Cardiac fibroblast (primary cell): ENCODE measurements at regions not wholly inside any gene's neighbourhood (a gene's known extent, or its start where the extent isn't known, plus 50 kb on each side); places are given as distances from the start of the nearest gene placed in this dataset.
A peak's percentile ranks its signal among the peaks of the same experiment; 100 is the strongest.

Experiments
- DNase-seq, 2 donors: peaks; one replicate each; pipeline versions ENCODE4 v3.0.0 to v3.0.0-alpha.2; 2010; ENCODE audit warnings: low read depth in 2 of 2
- H3K4me3 ChIP-seq, 2 donors: replicated peaks in 1 of 2; 1 replicate in 1 of 2; 2 replicates in 1 of 2; pipeline ENCODE4 v1.5.1; 2011; ENCODE audit warnings: low read depth in 2 of 2, low read length in 2 of 2, mild to moderate bottlenecking in 2 of 2, moderate library complexity in 1 of 2
- TF ChIP-seq, protein P1 (sequence below): IDR thresholded peaks from one replicate; pipeline ENCODE4 v1.5.1; 2011; ENCODE audit warnings: low read depth, mild to moderate bottlenecking, low read length, inconsistent platforms

DNA sequence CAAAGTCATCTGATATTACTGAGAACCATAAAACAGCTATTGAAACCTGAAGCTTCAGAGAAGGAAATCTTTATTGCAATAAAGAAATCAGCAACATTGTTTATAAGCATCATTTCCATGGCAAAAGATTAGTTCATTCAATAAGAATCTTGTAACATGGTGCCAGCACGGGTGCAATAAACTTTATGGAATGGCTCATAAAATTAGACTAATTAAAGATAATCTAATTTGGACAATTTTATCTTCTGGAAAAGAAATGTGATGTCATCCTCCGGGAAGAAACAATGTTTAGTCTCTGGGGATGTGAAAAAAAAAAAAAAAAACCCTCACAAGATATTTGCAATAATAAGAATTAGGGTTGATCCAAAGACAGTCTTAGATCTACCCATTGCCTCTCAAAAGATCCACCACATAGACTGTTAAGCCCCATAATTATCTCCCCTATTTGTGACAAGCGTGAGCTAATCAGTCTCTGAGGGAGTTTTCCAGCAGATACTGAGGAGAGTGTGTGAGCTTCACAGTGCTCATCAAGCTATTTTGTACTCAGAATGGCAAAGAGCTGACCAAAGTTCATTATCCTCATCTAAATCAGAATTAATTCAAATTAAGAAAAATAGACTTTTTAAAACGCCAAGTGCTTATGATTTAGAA is 297.0 kb upstream of the EDNRB start:
- TF ChIP-seq, protein P1, sequence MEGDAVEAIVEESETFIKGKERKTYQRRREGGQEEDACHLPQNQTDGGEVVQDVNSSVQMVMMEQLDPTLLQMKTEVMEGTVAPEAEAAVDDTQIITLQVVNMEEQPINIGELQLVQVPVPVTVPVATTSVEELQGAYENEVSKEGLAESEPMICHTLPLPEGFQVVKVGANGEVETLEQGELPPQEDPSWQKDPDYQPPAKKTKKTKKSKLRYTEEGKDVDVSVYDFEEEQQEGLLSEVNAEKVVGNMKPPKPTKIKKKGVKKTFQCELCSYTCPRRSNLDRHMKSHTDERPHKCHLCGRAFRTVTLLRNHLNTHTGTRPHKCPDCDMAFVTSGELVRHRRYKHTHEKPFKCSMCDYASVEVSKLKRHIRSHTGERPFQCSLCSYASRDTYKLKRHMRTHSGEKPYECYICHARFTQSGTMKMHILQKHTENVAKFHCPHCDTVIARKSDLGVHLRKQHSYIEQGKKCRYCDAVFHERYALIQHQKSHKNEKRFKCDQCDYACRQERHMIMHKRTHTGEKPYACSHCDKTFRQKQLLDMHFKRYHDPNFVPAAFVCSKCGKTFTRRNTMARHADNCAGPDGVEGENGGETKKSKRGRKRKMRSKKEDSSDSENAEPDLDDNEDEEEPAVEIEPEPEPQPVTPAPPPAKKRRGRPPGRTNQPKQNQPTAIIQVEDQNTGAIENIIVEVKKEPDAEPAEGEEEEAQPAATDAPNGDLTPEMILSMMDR, result no peak
- no peak for DNase-seq
- no peak overlapping the region for H3K4me3 ChIP-seq

DNA sequence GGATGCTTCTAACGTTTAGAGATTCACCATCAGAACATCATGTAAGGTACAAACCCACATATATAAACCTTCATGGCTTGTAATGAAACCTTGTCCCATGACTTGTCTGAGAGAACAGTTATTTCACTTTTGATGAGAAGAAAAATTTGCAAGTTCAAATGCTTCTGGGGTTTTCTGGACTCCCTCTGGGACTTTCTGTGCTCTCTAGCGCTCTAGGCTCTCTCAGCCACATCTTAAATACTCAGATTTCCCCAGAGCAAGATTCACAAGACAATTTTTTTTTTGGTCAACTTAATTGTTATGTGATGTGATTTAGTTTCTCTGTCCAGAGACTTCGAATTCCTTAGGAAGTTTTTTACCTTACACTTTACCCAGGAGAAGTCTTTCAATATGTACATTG is 282.8 kb upstream of the EDNRB start:
- TF ChIP-seq, protein P1, result no peak
- H3K4me3 ChIP-seq, result no peak overlapping the region
- DNase-seq, result no peak

DNA sequence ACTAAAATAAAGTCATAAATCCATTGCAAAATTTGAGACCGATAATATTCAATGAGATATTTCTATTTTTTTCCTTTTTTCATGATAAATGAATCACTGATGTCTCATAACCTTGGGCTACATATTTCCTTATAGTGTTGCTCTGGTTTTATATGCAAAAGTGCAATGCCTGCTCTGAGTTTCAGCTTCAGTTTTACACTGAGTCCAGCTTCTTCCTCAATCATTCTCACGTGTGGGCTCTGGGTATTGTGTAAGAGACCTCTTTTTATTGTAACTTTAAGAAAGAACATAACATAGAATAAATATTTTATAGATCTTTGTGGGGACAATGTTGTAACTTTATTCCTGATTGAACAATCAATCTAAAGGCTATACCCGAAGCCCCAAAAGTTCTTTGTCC is 280.2 kb upstream of the EDNRB start:
- TF ChIP-seq, protein P1, result no peak
- no peak overlapping the region for H3K4me3 ChIP-seq
- DNase-seq, result peak in 1 of 2 donors; percentile 9

GRCh38 chr13:78198419-78198818 is 279.8 kb upstream of the EDNRB start:
- TF ChIP-seq, protein P1, result no peak
- no peak for DNase-seq
- H3K4me3 ChIP-seq, result no peak overlapping the region

- DNase-seq, result peak in 1 of 2 donors; percentile 29
- no peak overlapping the region for H3K4me3 ChIP-seq
- TF ChIP-seq, protein P1, result no peak
Measured at GRCh38 chr13:78197231-78197630, 278.6 kb upstream of the EDNRB start.

- peak in 1 of 2 donors; percentile 66 for DNase-seq
Measured at GRCh38 chr13:78194904-78195639, 276.4 kb upstream of the EDNRB start.

More at GRCh38 chr13:78194904-78195639, 276.4 kb upstream of the EDNRB start:
- TF ChIP-seq, protein P1, result no peak
- H3K4me3 ChIP-seq, result no peak overlapping the region
